Stimulated activated CD8-positive, alpha-beta memory T cell treated with anti-CD3 and anti-CD28 coated beads, Interleukin-15, amount 100 ng/mL, for 48 hours (primary cell): ENCODE measurements at regions not wholly inside any gene's neighbourhood (a gene's known extent, or its start where the extent isn't known, plus 50 kb on each side); places are given as distances from the start of the nearest gene placed in this dataset.

ENCODE experiments used
- DNase-seq, 2 donors: peaks; one replicate each; pipeline ENCODE4 v3.0.0-alpha.2; 2020; ENCODE audit warnings: low read depth in 2 of 2

DNA sequence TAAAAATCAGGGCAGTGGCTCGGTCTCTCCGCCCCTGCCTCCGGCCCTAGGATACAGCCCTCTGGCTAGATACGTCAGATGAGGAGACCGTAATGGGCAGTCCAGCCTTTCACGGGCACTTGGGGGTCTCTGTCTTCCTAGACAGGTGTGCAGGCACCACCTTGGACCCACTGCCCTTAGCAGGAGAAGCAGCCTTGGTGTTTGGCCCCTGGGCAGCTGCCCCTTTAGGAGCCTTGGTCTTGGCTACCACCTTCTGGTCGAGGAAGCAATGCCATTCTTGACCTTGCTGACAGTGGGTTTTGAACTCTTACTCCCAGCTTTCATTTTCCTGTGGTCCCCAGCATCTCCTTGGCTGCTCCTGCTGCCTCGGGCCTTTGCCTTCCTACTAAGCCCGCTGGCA lies 149.7 kb upstream of the FRMD4B start:
- no peak for DNase-seq

DNA sequence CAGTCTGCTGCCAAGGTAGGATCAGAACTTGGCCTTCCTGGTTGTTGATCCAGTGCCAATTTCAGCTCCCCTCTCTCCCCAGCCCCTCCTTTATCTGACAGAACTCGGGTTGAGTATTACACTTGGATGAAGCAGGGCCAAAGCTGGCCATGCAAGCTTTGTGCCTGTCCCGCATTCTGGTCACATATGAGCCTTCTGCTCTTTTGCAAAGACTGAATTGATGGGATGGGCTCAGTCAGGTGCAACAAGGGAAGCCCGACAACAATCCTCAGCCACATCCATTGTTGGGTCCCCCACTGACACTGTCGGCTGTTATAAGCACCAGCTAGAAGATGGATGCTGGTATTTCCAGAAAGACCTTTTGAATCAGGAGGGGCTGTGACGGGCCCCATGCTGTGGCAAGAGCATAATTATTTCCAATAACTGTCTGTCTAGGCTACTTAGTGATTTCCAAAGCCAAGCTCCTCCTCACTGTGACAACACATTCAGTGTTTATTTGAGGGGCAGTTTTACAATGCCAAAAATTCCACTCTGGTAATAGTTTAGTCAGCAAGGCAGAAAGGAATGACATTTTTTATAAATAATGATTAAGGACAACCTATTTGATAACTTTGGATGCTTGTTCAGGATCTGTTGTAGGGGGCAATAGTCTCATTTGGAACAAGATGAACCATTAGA lies 146.8 kb upstream of the FRMD4B start:
- DNase-seq, result no peak

DNA sequence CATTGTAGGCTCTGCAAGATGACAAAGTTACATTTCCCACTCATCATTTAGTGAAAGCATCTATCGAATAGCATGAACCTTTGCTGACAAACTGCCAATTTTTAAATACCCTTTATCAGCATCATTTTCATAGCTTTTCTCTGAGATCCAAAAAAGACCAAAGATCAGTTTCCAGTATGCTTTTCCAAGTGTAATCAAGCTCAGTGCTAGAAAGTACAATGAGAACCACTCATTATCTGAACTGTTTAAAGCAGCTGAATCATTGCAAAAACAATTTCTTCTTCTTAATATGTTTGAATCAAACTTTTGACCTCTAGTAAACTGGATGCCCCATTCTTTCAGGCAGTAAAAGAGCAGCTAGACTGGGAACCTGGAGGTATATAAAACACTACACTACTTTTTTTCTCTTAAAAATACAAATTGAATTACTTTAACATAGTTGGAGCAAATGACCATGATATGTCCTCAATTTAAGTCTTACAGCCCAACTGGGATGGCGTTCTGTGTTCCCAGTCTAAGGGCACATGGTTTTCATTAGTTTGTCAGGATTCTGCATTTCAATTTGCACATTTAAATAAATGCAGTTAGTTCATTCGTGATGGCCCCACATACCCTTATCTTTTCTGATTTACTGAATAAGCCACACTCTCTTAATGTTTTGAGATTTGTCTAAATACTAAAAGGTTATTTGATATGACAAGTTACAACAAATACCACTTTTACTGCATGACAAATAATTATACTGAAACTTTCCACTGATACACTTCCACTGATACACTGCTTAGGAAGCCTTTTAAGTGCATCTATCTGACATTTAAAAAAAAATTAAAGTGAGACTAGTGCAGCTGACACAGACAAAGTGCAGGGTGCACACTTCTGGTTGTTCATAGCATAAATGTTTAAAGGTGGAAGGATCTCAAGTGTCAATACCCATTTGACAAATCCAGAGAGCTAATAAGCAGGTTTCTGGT lies 146.0 kb upstream of the FRMD4B start:
- no peak for DNase-seq

DNA sequence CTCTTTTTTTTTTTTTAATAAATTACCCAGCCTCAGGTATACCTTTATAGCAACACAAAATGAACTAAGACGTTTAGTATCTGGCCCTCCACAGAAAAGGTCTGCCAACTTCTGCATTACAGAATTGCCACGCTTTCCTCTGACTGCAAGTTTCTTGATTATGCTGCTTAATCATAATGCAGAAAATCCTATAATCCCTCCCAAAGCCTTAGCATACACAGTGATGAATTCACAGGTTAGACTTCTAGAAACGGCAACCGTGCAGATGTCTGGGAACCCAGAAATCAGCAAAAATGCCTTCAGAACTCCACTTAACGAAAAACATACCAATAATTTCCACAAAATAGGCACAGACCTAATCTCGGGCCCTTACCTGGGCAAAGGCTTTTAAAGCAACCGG lies 144.7 kb upstream of the FRMD4B start:
- DNase-seq, result no peak

DNA sequence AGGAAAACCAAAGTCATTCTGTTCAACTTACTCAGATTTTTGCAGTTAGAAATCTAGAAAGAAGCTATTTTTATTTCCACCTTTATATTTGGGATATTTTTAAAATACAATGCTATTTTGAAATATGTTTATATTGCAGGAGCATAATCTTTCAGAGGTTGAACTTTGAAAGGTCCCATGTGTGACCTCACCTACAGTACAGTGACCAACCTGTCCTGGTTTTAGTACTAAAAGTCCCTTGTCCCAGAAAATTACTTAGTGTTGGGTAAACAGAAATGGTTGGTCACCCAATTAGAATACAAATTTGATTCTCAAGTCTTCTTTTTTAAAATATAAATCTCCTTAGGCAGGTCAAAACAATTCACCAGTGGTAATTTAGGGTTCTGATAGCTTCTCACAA lies 141.6 kb upstream of the FRMD4B start:
- no peak for DNase-seq

DNA sequence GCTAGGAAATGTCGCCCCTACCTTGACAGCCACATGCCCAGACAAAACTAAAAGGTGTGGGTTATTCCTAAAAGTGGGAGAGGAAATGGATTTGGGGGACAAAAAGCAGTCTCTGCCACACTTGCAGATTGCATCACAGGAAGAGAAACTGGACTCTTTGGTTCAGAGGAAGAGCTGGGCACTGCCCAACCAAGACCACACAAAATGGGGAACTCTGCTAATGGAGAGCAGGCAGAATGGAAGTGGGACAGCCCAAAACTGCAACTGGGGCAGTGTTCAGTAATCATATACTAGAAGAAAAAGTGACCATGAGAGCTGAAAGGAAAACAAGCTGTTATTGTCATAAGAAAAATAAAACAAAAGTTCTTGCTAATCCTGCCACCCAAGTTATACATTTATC lies 138.9 kb upstream of the FRMD4B start:
- no peak for DNase-seq

DNA sequence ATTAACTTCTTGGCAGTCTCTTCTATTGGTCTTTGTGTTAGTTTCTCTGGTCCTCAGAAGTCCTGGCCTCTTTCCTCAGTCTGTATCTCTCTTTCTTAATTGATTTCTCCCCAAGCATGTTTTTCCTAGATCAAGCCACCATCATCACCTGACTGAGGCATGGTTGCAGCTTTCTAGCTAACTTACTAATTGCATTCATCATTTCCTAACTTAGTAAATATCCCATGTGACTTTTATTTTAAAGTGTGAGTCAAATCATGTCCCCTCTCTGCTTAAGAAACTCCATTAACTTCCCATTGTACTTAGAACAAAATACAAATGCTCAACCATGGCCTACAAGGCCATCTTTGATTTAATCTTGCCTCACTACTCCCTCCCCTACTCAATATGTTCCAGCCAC lies 135.4 kb upstream of the FRMD4B start:
- no peak for DNase-seq

DNA sequence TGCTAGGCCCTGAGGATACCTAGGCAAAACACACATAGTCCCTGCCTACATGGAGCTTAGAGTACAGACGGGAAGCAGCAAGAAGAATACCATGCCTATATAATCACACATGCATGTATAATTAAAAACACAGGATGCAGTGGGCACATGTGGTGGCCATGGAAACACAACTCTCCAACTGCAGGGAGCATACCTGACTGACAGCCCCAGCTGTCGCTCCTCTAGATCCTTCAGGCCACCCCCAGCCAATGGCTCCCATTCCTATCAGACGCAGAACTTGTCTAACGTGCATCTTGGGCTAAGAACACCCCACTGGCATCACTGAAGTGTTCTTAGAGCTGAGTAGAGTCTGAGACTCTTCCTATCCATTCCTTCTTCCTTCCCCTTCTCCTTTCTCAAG lies 125.5 kb upstream of the FRMD4B start:
- no peak for DNase-seq

DNA sequence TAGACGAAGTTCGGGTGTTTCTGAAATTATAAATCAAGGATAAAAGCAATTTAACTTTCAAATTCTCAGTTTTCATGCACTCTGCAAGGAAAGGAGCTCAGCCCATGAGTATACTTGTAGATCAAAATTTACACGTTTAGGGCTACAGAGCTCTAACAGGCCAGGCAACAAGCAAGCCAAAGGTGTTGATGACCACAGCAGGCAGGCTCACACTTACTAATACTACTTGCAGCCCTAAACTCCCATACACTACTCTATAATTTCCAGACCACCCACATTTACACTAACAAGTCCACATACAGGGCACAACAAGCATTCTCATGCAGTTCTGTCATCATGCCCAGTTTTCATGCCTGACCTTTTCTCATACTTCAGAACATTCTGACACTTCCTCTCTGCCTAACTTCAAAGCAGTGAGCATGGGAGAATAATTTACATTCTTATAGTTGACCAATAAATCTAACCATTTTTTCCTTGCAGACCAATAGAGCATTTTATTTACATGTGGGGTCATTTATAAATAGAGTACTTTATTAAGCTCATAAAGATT lies 124.7 kb upstream of the FRMD4B start:
- DNase-seq, result no peak

DNA sequence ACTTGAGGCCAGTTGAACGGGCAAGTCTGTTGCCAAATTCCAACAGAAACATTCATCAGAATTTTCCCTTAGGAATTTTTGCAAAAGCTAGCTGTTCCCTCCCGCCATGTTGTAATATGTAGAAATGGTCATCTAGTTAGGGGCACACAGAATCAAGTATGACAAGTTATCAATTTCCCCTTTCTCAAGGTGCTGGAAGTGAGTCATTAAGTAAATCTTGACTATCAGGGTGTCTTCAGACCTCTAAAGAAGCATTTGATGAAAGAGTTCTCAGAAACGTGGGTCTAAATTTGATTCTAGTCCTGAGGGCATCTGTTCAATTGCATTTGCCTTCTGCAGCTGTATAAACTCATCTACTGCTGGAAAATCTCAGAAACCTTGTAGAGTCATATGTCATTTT lies 123.4 kb upstream of the FRMD4B start:
- no peak for DNase-seq

DNA sequence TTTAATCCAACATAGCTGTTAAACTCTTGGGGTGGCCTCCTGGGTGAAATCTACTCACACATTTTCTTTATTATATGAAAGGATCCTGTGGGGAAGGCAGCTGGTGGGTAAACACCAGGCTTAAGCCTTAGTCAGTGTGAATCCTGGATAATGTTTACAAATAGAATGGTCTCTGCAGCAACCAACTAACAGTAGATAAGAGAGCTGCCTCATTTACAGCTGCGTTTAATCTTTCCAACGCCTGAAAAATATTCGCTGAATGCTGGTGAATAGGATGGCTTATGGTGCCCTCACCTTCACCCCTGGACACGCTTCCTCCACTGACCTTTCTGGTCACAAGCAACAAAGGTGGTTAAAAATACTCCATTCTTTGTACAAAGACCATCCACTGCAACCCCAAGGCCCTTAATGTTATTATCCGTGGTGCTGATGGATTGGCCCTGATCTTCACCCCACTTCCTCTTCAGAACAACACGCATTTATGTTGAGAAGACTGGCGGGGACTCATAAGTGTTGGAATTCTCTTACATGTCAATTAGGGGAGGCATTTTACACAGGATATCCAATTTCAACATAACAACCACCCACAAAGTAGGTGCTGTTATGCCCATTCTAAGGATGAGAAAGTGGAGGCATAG lies 120.0 kb upstream of the FRMD4B start:
- DNase-seq, result no peak

DNA sequence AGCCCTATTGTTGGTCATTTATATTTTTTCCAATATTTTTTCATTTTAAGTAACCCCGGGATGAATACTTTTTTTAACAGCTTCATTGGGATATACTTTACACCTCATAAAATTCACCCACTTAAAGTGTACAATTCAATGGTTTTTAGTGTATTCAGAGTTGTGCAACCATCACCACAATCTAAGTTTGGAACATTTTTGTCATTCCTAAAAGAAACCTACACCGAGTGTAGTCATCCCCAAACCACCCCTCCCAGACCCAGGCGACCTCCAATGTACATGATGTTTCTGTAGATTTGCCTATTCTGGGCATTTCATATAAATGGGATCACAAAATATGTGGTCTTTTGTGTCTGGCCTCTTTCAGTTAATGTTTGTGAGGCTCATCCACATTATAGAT lies 118.3 kb upstream of the FRMD4B start:
- DNase-seq, result no peak

DNA sequence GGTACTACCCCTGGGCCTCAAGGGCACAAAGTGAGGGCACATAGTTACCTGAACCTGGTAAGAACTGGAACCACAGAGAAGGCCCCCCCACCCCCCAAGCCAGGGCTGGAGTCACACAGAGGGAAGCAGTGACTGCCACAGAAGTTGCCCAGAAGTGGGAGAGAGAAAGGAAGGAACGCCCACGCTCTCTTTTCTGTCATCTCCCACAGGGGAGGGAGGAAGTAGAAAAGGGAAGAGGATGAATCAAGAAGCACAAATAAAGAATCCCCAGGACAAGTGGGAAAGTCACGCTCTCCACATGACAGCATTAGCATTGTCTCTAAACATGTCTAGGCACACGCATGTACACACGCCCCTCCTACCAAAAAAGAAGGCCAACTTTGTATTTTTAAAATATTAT lies 114.7 kb upstream of the FRMD4B start:
- DNase-seq, result no peak

DNA sequence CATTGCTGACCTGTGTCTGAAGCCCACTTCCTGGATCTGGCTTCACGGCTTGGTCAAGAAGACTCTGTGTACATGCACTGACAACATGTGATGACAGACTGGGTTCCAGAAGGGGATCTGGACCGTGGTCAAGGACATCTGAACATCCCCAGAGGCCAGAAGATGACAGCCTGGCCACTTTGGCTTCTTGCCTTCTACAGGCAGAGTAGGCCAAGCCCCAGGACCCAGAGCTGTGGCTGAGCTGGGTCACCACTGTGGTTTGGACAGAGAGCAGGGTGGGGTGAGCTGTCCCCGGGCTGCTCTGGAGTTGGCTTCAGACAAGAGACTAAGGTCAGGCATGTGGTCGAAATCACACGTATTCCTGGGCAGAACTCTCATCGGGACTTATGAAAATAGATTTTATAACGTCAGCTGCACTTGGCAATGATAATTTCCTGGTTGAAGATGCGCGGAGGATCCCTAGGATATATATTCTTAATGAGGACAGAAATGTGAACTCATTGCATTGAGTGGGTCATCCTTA lies 114.1 kb upstream of the FRMD4B start:
- DNase-seq, result no peak

DNA sequence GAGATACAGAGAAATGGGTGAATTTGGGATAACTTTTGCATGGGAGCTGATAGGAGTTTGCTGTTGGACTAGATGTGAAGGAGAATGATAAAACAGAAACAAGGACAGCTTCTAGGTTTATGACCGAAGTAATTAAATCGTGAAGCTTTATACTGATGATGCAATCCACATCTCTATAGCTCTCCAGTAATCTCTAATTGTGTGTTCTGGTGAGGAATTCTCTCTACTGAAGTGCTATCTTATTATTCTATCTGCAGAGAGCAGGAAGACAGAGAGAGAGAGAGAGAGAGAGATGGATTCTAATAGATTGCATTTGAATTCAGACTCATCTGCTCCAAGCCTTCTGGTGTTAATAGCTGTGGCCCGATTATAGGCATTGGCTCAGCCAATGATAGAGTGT lies 113.5 kb upstream of the FRMD4B start:
- no peak for DNase-seq

DNA sequence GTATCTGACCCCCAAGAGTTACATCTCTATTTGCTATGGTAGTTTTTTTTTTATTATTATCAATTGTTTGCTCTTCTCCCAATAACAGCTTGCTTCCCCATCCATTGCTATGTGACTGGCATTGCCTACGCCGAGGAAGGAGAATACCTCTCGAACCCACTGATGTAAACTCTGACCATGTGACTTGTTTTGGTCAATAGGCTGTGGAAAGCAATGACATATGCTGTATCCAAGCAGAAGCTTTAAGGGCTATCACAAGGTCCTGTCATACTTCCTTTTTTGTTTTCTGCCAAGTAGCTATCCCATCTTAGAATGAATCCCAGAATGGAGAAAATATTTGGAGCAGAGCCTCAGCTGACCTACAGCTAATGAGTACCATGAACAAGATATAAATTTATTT lies 111.0 kb upstream of the FRMD4B start:
- no peak for DNase-seq

DNA sequence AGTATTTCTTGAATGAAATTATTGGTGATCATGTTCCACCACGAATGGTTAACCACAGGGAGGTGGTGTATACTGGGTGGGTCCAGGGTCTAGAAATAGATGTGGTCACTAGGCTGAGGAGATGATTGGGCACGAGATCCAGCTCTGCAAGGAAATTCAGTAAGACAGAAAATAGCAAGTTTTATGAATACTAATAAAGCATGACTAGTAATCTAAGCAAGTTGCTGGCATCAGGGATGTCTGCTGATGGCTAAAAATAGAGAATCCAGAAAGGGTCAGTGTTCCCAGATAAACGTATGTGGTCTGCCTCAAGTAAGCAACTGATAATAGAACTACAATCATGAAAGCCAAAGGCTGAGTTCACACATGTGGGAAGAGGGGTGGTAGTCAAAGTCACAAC lies 108.3 kb upstream of the FRMD4B start:
- no peak for DNase-seq

DNA sequence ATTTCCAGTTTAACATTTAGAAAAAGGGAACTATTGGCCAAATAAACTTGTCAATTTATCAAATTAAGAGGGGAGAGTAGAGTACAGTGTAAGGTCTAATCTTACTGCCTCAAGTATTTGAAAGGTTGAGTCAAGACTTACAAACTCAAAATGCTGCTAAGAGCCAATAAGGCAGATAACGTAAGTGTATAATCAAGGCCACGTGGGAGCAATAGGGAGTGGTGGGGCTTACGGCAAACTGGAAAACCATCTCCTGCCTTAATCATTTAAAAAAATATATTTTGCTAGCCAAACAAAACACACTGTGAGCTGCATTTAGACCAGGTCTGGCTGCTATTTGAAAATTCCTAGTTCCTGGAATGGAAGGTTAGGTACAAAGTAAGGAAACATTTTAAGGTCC lies 107.3 kb upstream of the FRMD4B start:
- no peak for DNase-seq

DNA sequence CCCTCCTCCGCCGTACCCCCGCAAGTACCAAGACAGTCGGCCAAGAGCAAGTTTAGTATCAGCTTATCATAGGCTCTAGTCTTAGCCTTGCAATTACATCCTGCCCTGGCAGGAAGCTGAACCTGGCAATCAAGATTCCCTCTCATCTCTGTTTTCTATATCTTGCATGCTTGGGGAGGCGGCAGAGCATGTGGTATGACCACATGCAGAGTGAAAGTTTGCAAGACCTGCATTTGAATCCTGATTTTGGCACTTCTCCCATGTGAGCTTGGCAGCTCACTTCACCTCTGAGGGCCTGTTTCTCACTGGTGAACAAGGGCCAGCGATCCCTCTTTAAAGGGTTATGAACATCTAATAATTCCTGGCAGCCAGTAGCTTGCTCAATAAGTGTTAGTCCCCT lies 106.1 kb upstream of the FRMD4B start:
- no peak for DNase-seq

DNA sequence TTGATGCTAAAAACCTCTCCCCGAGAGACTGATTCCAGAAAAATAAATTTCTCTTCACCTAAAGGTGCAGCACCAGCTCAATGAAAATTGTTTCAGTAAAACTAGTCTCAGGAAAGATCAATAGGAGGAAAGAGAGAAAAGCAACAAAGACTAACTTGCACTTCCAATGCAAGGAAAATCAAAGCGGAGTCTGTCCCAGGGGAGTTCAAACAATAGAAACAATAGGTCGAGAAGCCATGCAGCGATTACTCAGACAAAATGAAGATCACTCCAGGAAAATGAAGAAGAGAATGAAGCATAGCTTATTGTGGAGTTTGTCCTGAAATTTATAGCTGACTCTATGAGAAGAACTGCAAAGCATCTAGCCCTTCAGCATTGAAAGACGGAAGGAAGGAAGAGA lies 105.1 kb upstream of the FRMD4B start:
- DNase-seq, result no peak

DNA sequence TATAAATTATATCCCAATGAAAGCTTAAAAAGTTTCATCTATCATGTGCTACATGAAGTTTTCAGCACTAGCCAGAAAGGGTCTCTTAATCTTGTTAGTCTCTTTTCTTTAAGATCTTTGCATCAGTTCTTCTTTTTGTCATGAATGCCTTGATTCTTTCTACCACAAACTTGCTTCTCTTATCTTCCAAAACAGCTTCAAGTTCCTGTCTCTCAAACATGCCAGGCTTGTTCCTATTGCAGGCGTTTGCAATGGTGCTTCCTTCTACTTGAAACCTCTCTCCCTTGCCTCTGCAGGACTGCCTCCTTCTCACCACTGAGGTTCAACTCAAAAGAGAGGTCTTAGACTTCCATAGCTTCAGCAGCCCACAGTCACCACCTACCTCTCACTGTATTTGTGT lies 104.3 kb upstream of the FRMD4B start:
- DNase-seq, result no peak

DNA sequence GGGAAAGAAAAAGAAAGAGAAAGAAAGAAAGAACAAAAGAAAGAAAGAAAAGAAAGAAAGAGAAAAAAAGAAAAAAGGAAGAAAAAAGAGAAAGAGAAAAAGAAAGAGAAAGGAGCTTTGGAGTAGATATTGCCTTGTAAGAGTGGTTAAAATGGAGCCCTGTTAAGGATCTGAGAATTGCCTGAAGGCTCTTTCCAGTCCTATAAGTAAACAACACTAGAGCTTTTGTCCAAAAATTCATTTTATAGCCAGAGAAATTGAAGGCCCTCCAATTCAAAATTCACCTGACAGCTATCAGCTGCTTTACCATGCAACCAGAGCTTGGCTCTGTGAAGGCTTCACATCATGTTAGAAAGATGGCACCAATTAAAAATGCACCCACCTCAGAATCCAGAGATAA lies 102.1 kb upstream of the FRMD4B start:
- no peak for DNase-seq
